ENCODE measurements at regions not wholly inside any gene's neighbourhood (a gene's known extent, or its start where the extent isn't known, plus 50 kb on each side); places are given as distances from the start of the nearest gene placed in this dataset.

DNA sequence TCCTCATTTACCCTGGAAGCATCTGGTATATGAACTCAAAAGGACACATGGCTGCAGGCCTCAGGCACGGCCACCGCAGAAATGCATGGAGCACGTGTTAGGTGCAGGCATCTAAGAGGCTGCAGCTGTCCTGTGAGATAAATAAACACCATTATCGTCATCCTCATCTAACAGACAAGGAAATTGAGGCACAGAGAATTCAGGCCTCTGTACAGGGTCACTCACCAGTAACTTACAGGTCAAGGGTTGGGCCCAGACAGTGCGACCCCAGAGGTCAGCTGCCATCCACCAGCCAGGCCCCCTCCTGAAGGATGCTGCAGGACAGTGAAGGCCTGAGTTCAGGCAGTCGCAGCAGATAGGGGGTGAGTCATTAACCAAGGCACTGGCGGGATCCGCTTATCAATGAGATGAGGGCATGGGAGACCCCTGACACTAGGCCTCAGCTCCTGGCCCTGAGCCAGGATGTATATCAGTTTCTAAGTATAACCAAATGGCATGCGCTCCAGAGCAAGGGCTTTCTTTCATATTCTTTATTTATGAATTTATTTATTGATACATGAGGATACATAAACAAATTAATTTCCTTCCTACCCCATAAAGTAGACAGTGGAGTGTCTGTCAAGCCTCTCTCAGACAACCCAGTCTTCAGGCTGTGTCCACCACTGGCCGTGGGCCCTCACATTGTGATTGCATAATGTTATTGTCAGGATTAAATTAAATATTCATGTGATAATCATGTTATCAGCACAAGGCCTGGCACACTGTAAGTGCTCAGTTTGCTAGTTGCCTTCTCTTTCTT lies 316.9 kb downstream of the QKI start:
- TF ChIP-seq, protein P1, sequence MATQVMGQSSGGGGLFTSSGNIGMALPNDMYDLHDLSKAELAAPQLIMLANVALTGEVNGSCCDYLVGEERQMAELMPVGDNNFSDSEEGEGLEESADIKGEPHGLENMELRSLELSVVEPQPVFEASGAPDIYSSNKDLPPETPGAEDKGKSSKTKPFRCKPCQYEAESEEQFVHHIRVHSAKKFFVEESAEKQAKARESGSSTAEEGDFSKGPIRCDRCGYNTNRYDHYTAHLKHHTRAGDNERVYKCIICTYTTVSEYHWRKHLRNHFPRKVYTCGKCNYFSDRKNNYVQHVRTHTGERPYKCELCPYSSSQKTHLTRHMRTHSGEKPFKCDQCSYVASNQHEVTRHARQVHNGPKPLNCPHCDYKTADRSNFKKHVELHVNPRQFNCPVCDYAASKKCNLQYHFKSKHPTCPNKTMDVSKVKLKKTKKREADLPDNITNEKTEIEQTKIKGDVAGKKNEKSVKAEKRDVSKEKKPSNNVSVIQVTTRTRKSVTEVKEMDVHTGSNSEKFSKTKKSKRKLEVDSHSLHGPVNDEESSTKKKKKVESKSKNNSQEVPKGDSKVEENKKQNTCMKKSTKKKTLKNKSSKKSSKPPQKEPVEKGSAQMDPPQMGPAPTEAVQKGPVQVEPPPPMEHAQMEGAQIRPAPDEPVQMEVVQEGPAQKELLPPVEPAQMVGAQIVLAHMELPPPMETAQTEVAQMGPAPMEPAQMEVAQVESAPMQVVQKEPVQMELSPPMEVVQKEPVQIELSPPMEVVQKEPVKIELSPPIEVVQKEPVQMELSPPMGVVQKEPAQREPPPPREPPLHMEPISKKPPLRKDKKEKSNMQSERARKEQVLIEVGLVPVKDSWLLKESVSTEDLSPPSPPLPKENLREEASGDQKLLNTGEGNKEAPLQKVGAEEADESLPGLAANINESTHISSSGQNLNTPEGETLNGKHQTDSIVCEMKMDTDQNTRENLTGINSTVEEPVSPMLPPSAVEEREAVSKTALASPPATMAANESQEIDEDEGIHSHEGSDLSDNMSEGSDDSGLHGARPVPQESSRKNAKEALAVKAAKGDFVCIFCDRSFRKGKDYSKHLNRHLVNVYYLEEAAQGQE (IDR thresholded peaks at IDR 0.05; ENCODE audit: insufficient read depth in 1 of 2, low read depth in 2 of 2, low read length in 2 of 2) = no peak
- TF ChIP-seq POLR2AphosphoS5 (IDR thresholded peaks at IDR 0.05; ENCODE audit: low read depth, low read length) (no peak), SIN3A (IDR thresholded peaks at IDR 0.05; ENCODE audit: borderline replicate concordance, insufficient read depth, low read length) (no peak), FOXP2 (optimal IDR thresholded peaks at IDR 0.05; ENCODE audit: borderline replicate concordance, extremely low read depth, extremely low read length, insufficient read depth) (no peak)
